Muscle layer of duodenum (tissue), 2 donors: ENCODE measurements at regions not wholly inside any gene's neighbourhood (a gene's known extent, or its start where the extent isn't known, plus 50 kb on each side); places are given as distances from the start of the nearest gene placed in this dataset.
"Not testable (repeated sequence)": the region's sequence is repeated elsewhere in the genome, so short reads cannot be mapped to it uniquely, and the experiment has no call there.

ENCODE experiments used
- H3K27ac ChIP-seq: one replicate; pipeline ENCODE4 v1.7.0; 2013; ENCODE audit warnings: mild to moderate bottlenecking, low read length
- H3K27me3 ChIP-seq: one replicate; pipeline ENCODE4 v1.7.0; 2013; ENCODE audit warnings: low read depth, mild to moderate bottlenecking, control low read depth, low read length
- H3K36me3 ChIP-seq, 2 donors: one replicate each; pipeline ENCODE4 v1.7.0; 2013; ENCODE audit warnings: low read length in 2 of 2, control low read depth in 1 of 2, mild to moderate bottlenecking in 1 of 2; ENCODE audit not compliant: insufficient read depth in 2 of 2, control insufficient read depth in 1 of 2
- H3K4me1 ChIP-seq, 2 donors: one replicate each; pipeline ENCODE4 v1.7.0; 2013; ENCODE audit warnings: low read length in 2 of 2, mild to moderate bottlenecking in 2 of 2, control low read depth in 1 of 2, moderate library complexity in 1 of 2; ENCODE audit not compliant: insufficient read depth in 2 of 2, control insufficient read depth in 1 of 2
- H3K4me3 ChIP-seq, 2 donors: one replicate each; pipeline ENCODE4 v1.7.0; 2013; ENCODE audit warnings: low read length in 2 of 2, low read depth in 1 of 2, mild to moderate bottlenecking in 1 of 2
- H3K9me3 ChIP-seq, 2 donors: one replicate each; pipeline ENCODE4 v1.7.0; 2013; ENCODE audit warnings: low read length in 2 of 2, control low read depth in 1 of 2, mild to moderate bottlenecking in 1 of 2; ENCODE audit not compliant: control insufficient read depth in 1 of 2
- donor health status: healthy.

DNA sequence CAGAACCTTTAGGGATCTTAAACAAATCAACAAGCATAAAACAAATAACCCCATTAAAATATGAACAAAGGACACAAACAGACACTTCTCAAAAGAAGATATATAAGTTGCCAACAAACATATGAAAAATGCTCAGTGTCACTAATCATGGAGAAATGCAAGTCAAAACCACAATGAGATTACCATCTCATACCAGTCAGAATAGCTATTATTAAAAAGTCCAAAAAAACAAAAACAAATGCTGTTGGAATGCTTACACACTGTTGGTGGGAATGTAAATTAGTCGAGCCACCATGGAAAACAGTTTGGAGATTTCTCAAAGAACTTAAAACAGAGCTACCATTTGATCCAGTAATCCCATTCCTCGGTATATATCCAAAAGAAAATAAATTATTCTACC is 423.6 kb downstream of the OTOL1 start:
- H3K27me3 ChIP-seq, result no peaks in the 10 kb centered on the region
- H3K36me3 ChIP-seq, result no peaks in the 10 kb centered on the region
- H3K27ac ChIP-seq, result no peak overlapping the region
- H3K4me1 ChIP-seq, result peaks cover 0 to 4% of the 10 kb centered on the region in 2 donors
- H3K9me3 ChIP-seq, result no peaks in the 10 kb centered on the region
- no peak overlapping the region for H3K4me3 ChIP-seq

DNA sequence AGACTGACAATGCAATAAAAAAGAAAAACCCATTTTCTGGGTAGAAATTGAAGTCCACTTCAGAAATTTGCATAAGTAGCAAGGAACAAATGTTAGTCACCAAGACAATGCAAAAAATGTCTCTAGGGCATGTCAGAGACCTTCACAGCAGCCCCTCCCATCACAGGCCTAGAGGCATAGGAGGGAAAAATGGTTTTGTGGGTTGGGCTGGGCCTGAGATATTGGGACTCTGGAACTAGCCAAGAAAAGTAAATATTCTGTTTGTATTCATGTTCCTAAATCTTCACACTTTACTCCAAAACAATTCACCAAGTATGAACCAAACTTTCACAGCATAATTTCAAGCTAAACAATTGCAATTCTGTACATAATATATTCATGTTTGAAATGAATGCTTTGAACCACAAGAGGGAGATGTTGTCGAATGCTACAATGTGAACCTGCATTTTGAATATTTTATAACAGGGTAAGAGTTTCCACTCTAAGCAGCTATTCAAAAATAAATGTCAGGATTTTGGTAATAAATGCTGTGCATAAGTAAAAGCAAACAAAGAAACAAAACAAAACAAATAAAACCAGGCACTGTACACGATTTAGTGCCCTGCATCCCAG is 429.2 kb downstream of the OTOL1 start:
- no peak overlapping the region for H3K27ac ChIP-seq
- H3K27me3 ChIP-seq, result no peaks in the 10 kb centered on the region
- H3K36me3 ChIP-seq, result no peaks in the 10 kb centered on the region
- no peaks in the 10 kb centered on the region for H3K9me3 ChIP-seq
- no peak overlapping the region for H3K4me3 ChIP-seq
- H3K4me1 ChIP-seq, result no peaks in the 10 kb centered on the region

DNA sequence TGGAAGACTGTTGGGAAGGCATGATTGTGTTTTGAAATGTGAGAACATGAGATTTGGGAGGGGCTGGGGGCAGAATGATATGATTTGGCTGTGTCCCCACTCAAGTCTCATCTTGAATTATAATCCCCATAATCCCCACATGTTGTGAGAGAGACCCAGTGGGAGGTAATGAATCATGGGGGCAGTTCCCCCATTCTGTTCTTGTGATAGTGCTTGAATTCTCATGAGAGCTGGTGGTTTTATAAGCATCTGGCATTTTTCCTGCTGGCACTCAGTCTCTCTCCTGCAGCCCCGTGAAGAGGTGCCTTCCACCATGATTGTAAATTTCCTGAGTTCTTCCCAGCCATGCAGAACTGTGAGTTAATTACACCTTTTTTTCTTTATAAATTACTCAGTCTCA is 430.5 kb downstream of the OTOL1 start:
- no peaks in the 10 kb centered on the region for H3K9me3 ChIP-seq
- no peak overlapping the region for H3K4me3 ChIP-seq
- no peaks in the 10 kb centered on the region for H3K36me3 ChIP-seq
- H3K27me3 ChIP-seq, result no peaks in the 10 kb centered on the region
- H3K27ac ChIP-seq, result no peak overlapping the region
- H3K4me1 ChIP-seq, result no peaks in the 10 kb centered on the region

DNA sequence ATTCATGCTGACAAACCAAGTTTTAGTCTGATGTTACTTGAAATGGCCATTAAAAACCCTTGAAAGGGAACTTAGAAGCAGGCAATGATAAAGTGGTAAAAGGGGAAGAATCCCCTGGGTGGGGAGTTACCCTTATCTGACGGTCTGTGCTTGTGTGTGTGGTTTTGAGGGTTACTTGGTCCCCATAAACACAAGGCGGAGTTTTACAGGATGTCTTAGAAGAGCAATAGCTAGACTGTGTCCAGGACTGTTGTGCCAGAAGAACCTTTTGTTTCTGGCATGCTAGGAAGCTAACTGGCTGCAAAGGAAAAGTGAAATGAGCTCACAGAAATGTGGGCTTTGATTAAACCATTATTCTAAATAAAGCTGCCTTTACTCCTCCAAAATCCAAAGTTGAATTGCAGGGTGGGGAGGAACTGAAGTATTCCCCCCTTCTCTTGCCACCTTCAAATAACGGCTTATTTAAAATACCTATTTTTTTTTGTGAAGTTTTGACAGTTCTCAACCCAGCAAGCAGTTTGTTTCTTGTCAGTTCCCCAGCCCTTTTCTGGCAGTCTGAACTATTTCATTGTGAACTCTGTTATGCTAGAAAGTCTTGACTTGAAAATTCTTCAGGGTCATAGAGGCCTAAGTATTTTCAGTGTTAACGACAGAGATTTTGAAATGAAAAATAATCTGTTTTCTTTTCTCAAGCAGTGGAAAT is 443.5 kb downstream of the OTOL1 start:
- Histone ChIP-seq H3K36me3 (no peaks in the 10 kb centered on the region), H3K4me1 (peaks cover 0 to 12% of the 10 kb centered on the region in 2 donors), H3K4me3 (no peak overlapping the region), H3K27ac (no peak overlapping the region), H3K9me3 (no peaks in the 10 kb centered on the region), H3K27me3 (no peaks in the 10 kb centered on the region)

DNA sequence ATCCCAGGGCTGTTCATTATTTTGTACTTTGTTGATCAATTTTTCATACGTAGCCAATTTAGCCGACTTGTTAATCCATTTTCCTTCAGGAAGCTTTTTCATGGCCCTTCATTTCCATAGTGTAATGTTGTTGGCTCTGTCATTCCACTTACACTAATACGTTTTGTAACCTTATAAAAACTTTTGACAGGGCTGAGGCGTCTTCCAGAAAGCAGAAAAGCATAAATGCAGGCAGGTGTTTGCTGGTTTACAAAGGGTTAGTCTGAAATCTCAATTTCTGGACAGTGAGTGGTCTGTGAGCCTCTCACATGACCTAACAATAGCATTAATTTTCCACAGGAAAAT is 444.0 kb downstream of the OTOL1 start:
- H3K27ac ChIP-seq, result no peak overlapping the region
- H3K36me3 ChIP-seq, result no peaks in the 10 kb centered on the region

DNA sequence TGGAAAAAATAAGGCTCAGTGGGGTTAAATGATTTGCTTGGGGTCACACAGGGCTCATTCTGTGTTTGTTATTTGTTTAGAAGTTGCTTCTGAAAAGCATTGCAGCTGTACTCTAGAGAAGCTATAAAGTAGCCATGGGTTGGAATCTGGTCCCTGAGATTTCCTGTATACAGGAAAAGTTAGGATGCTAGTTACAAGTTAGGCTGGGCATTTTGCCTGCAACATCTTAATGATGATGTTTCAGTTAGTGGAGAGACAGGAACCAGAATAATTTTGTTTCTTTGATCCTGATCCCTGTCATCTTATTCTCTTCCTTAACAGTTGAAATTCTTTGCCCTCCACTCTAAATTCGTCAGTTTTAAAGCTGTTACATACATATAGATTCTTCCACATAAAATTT is 445.3 kb downstream of the OTOL1 start:
- H3K4me3 ChIP-seq, result no peak overlapping the region
- no peaks in the 10 kb centered on the region for H3K27me3 ChIP-seq
- H3K36me3 ChIP-seq, result no peaks in the 10 kb centered on the region
- H3K9me3 ChIP-seq, result no peaks in the 10 kb centered on the region
- no peak overlapping the region for H3K27ac ChIP-seq
- peaks cover 0 to 12% of the 10 kb centered on the region in 2 donors for H3K4me1 ChIP-seq

More for the DNA sequence above, 444.0 kb downstream of the OTOL1 start:
- no peaks in the 10 kb centered on the region for H3K27me3 ChIP-seq
- H3K4me1 ChIP-seq, result peaks cover 0 to 12% of the 10 kb centered on the region in 2 donors
- H3K4me3 ChIP-seq, result no peak overlapping the region
- H3K9me3 ChIP-seq, result no peaks in the 10 kb centered on the region

DNA sequence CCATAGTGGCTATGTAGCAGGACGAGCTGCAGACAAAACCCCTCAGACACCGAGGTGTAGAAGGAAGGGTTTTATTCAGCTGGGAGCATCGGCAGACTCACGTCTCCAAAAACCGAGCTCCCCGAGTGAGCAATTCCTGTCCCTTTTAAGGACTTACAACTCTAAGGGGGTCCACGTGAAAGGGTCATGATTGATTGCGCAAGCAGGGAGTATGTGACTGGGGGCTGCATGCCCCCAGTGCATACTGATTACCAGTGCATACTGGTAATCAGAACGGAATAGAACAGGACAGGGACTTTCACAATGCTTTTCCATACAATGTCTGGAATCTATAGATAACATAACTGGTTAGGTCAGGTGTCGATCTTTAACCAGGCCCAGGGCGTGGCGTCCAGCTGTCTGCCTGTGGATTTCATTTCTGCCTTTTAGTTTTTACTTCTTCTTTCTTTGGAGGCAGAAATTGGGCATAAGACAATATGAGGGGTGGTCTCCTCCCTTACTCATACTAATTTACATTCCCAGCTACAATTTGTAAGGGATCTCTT is 447.3 kb downstream of the OTOL1 start:
- H3K9me3 ChIP-seq, result not testable (repeated sequence)

DNA sequence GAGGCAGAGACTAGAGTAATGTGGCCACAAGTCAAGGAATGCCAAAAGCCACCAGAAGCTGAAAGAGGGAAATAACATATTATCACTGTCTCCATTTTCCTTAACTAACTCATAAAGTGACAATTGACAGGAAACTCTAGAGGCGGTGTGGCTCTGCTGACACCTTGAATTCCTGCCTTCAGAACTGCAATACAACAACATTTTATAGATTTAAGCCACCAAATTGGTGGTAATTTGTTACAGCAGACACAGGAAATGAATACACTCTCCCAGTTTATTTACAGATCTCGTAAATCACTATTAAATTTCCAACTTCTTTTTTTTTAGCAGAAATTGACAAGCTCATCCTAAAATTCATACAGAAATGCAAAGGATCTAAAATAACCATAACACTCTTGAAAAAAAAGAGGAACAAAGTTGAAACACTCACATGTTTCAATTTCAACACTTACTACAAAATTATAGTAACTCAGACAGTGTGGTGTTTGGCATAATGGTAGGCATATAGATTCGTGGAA is 449.9 kb downstream of the OTOL1 start:
- H3K4me3 ChIP-seq, result no peak overlapping the region
- no peaks in the 10 kb centered on the region for H3K4me1 ChIP-seq
- H3K36me3 ChIP-seq, result no peaks in the 10 kb centered on the region
- H3K27me3 ChIP-seq, result no peaks in the 10 kb centered on the region
- no peaks in the 10 kb centered on the region for H3K9me3 ChIP-seq
- H3K27ac ChIP-seq, result no peak overlapping the region

More for the DNA sequence above, 447.3 kb downstream of the OTOL1 start:
- not testable (repeated sequence) for H3K36me3 ChIP-seq, H3K27me3 ChIP-seq, H3K27ac ChIP-seq, H3K4me3 ChIP-seq
- peaks cover 0 to 12% of the 10 kb centered on the region in 2 donors for H3K4me1 ChIP-seq

DNA sequence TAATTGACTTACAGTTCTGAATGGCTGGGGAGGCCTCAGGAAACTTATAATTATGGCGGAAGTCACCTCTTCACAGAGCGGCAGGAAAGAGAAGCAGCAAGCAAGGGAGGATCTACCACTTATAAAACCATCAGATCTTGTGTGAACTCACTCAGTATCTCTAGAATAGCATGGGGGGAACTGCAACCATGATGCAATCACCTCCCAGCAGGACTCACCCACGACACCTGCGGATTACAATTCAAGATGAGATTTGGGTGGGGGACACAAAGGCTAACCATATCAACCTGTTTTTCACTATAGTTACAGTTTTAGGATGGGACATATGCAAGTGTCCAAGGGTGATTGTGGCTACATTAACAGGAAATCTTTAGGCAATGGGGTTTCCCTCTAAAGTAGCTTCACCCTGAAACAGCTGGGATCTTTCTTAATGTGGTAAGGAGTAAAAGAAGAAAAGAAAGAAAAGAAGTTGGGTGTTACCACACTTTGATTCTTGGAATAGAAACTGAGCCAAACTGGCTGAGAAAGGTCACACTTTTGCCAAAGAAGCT is 453.8 kb downstream of the OTOL1 start:
- H3K36me3 ChIP-seq, result no peaks in the 10 kb centered on the region
- H3K4me1 ChIP-seq, result no peaks in the 10 kb centered on the region
- H3K27me3 ChIP-seq, result no peaks in the 10 kb centered on the region
- H3K4me3 ChIP-seq, result no peak overlapping the region
- no peak overlapping the region for H3K27ac ChIP-seq
- no peaks in the 10 kb centered on the region for H3K9me3 ChIP-seq

DNA sequence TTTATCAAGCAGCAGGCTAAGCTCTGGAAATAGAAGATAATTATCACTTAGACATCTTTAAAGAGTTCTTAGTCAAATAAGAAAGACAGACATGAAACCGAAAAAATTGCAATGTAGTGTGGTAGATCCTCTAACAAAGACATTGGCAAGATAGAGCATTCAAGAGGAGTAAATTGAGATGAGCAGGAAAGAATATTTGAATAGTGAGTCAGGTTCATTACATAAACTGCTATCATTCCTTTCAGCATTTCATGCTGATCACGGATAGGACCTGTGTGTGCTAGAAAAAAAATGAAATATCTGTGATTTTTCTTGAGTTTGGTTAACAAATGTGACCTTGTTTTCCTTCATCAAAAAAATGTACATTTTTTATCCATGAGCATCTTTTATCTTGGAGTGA is 460.9 kb downstream of the OTOL1 start:
- no peak overlapping the region for H3K27ac ChIP-seq
- H3K4me1 ChIP-seq, result no peaks in the 10 kb centered on the region
- no peaks in the 10 kb centered on the region for H3K9me3 ChIP-seq
- no peak overlapping the region for H3K4me3 ChIP-seq
- no peaks in the 10 kb centered on the region for H3K27me3 ChIP-seq
- no peaks in the 10 kb centered on the region for H3K36me3 ChIP-seq

DNA sequence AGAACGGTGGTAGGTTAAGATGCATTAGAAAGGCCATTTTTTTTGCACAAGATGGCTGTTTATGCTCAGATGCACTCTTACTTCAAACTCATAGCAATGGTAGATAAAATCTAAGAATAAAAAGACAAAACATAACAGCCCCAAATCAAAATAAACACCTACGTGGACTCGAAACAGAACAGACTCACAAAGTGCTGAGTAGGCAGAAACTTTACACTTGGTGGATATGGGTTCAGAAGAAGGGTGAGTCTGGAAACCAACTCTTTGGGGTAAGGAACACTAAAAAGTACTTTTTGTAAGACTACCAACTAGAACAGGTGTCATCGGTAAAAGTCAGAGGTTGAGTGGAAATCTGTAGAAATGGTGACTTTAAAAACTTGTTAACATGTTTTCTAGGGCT is 468.2 kb downstream of the OTOL1 start:
- H3K9me3 ChIP-seq, result no peaks in the 10 kb centered on the region
- H3K27me3 ChIP-seq, result no peaks in the 10 kb centered on the region
- H3K4me1 ChIP-seq, result no peaks in the 10 kb centered on the region
- H3K36me3 ChIP-seq, result no peaks in the 10 kb centered on the region
- H3K4me3 ChIP-seq, result no peak overlapping the region
- no peak overlapping the region for H3K27ac ChIP-seq
